ENCODE measurements at regions not wholly inside any gene's neighbourhood (a gene's known extent, or its start where the extent isn't known, plus 50 kb on each side); places are given as distances from the start of the nearest gene placed in this dataset.

DNA sequence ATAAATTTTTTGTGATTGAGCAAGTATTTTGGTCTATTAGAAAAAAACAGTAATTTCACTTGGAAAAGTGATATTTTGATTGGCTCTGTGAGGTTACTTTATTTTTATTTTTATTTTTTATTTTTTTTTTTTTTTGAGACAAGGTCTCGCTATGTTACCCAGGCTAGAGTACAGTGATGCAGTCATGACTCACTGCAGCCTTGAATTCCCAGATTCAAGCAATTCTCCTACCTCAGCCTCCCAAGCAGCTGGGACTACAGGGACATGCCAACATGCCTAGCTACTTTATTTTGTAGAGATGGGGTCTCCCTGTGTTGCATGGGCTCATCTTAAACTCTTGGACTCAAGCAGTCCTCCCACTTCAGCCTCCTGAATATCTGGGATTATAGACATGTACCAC, 60.9 kb upstream of the MGAT5 start (continued):
- TF ChIP-seq, protein P1, sequence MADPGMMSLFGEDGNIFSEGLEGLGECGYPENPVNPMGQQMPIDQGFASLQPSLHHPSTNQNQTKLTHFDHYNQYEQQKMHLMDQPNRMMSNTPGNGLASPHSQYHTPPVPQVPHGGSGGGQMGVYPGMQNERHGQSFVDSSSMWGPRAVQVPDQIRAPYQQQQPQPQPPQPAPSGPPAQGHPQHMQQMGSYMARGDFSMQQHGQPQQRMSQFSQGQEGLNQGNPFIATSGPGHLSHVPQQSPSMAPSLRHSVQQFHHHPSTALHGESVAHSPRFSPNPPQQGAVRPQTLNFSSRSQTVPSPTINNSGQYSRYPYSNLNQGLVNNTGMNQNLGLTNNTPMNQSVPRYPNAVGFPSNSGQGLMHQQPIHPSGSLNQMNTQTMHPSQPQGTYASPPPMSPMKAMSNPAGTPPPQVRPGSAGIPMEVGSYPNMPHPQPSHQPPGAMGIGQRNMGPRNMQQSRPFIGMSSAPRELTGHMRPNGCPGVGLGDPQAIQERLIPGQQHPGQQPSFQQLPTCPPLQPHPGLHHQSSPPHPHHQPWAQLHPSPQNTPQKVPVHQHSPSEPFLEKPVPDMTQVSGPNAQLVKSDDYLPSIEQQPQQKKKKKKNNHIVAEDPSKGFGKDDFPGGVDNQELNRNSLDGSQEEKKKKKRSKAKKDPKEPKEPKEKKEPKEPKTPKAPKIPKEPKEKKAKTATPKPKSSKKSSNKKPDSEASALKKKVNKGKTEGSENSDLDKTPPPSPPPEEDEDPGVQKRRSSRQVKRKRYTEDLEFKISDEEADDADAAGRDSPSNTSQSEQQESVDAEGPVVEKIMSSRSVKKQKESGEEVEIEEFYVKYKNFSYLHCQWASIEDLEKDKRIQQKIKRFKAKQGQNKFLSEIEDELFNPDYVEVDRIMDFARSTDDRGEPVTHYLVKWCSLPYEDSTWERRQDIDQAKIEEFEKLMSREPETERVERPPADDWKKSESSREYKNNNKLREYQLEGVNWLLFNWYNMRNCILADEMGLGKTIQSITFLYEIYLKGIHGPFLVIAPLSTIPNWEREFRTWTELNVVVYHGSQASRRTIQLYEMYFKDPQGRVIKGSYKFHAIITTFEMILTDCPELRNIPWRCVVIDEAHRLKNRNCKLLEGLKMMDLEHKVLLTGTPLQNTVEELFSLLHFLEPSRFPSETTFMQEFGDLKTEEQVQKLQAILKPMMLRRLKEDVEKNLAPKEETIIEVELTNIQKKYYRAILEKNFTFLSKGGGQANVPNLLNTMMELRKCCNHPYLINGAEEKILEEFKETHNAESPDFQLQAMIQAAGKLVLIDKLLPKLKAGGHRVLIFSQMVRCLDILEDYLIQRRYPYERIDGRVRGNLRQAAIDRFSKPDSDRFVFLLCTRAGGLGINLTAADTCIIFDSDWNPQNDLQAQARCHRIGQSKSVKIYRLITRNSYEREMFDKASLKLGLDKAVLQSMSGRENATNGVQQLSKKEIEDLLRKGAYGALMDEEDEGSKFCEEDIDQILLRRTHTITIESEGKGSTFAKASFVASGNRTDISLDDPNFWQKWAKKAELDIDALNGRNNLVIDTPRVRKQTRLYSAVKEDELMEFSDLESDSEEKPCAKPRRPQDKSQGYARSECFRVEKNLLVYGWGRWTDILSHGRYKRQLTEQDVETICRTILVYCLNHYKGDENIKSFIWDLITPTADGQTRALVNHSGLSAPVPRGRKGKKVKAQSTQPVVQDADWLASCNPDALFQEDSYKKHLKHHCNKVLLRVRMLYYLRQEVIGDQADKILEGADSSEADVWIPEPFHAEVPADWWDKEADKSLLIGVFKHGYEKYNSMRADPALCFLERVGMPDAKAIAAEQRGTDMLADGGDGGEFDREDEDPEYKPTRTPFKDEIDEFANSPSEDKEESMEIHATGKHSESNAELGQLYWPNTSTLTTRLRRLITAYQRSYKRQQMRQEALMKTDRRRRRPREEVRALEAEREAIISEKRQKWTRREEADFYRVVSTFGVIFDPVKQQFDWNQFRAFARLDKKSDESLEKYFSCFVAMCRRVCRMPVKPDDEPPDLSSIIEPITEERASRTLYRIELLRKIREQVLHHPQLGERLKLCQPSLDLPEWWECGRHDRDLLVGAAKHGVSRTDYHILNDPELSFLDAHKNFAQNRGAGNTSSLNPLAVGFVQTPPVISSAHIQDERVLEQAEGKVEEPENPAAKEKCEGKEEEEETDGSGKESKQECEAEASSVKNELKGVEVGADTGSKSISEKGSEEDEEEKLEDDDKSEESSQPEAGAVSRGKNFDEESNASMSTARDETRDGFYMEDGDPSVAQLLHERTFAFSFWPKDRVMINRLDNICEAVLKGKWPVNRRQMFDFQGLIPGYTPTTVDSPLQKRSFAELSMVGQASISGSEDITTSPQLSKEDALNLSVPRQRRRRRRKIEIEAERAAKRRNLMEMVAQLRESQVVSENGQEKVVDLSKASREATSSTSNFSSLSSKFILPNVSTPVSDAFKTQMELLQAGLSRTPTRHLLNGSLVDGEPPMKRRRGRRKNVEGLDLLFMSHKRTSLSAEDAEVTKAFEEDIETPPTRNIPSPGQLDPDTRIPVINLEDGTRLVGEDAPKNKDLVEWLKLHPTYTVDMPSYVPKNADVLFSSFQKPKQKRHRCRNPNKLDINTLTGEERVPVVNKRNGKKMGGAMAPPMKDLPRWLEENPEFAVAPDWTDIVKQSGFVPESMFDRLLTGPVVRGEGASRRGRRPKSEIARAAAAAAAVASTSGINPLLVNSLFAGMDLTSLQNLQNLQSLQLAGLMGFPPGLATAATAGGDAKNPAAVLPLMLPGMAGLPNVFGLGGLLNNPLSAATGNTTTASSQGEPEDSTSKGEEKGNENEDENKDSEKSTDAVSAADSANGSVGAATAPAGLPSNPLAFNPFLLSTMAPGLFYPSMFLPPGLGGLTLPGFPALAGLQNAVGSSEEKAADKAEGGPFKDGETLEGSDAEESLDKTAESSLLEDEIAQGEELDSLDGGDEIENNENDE (IDR thresholded peaks at IDR 0.05; ENCODE audit: insufficient replicate concordance, low read length) = no peak
- TF ChIP-seq ASH2L (IDR thresholded peaks at IDR 0.05; ENCODE audit: low read length) (no peak), TEAD4 (IDR thresholded peaks at IDR 0.05; ENCODE audit: low read depth, low read length) (no peak), EZH2 (IDR thresholded peaks at IDR 0.05; ENCODE audit: low read depth, low read length, severe bottlenecking) (no peak), YY1 (IDR thresholded peaks at IDR 0.05; ENCODE audit: low read depth, low read length) (no peak), EGR1 (IDR thresholded peaks at IDR 0.05; ENCODE audit: borderline replicate concordance, low read depth, low read length) (no peak)

Measured in H1 (cell line).